Panc1 (cell line): ENCODE measurements at regions not wholly inside any gene's neighbourhood (a gene's known extent, or its start where the extent isn't known, plus 50 kb on each side); places are given as distances from the start of the nearest gene placed in this dataset.

Experiments used
- ATAC-seq: fragments of 200-7000 bp; cut with Tn5 transposase; 2 replicates; pipeline ENCODE4 v1.9.1; 2020; ENCODE audit warnings: mild to moderate bottlenecking, moderate library complexity
- BruUV-seq: library from RNA; stranded (reverse); fragments of 400-500 nt; replicated peaks from 2 replicates; lab custom pipeline; 2021; lab: Mats Ljungman, UMichigan
- CTCF ChIA-PET: fragments of 300-600 bp; sonication (Branson Sonifier 250); formaldehyde crosslinking; loops from one replicate; lab custom pipeline; 2022; ENCODE audit warnings: antibody characterized with exemption; lab: Charles Lee
- POLR2A ChIA-PET: fragments of 300-600 bp; sonication (Branson Sonifier 250); formaldehyde crosslinking; loops from one replicate; lab custom pipeline; 2022; ENCODE audit warnings: antibody characterized with exemption; lab: Charles Lee
- DNase-seq: peaks from one replicate; pipeline ENCODE4 v3.0.0-alpha.2; 2010; ENCODE audit warnings: low read depth, low spot score
- H3K27ac ChIP-seq: 2 replicates; pipeline ENCODE4 v1.5.1; 2011; ENCODE audit warnings: mild to moderate bottlenecking, low read length, inconsistent platforms
- H3K27me3 ChIP-seq: fragments of 200-500 bp; sonication (Bioruptor generic); 2 replicates; pipeline ENCODE4 v1.6.0; 2014; ENCODE audit warnings: low read length, inconsistent platforms; ENCODE audit not compliant: control insufficient read depth, insufficient read depth
- H3K36me3 ChIP-seq: fragments of 200-500 bp; sonication (Bioruptor generic); 2 replicates; pipeline ENCODE4 v1.5.1; 2014; ENCODE audit warnings: inconsistent platforms, mild to moderate bottlenecking, low read length, moderate library complexity; ENCODE audit not compliant: control insufficient read depth, insufficient read depth
- H3K4me1 ChIP-seq: 2 replicates; pipeline ENCODE4 v1.5.1; 2011; ENCODE audit warnings: inconsistent platforms, mild to moderate bottlenecking, low read length, moderate library complexity; ENCODE audit not compliant: control insufficient read depth, insufficient read depth
- H3K4me3 ChIP-seq, 2 experiments: 2 replicates each; pipeline ENCODE4 v1.5.1; 2011 to 2012; ENCODE audit warnings: low read depth in 2 of 2, low read length in 2 of 2, mild to moderate bottlenecking in 2 of 2, inconsistent platforms in 1 of 2, moderate library complexity in 1 of 2
- H3K9me3 ChIP-seq: fragments of 200-500 bp; sonication (Bioruptor generic); 2 replicates; pipeline ENCODE4 v1.5.1; 2014; ENCODE audit warnings: low read depth, mild to moderate bottlenecking, inconsistent platforms, low read length, moderate library complexity; ENCODE audit not compliant: control insufficient read depth, insufficient read depth
- CTCF ChIP-seq: fragments of 450-650 bp; IDR thresholded peaks from 2 replicates; pipeline ENCODE4 v1.5.1; 2017; ENCODE audit warnings: mild to moderate bottlenecking
- POLR2AphosphoS5 ChIP-seq: IDR thresholded peaks from 2 replicates; pipeline ENCODE4 v1.6.1; 2012; ENCODE audit warnings: mild to moderate bottlenecking, low read depth, low read length, moderate library complexity
- REST ChIP-seq, 2 experiments: IDR thresholded peaks; 2 replicates each; pipeline ENCODE4 v1.6.1; 2011 to 2012; ENCODE audit warnings: low read depth in 2 of 2, control low read depth in 1 of 2, low read length in 1 of 2, mild to moderate bottlenecking in 1 of 2, moderate library complexity in 1 of 2; ENCODE audit not compliant: insufficient read depth in 1 of 2
- SIN3A ChIP-seq: IDR thresholded peaks from 2 replicates; pipeline ENCODE4 v1.6.1; 2012; ENCODE audit warnings: low read depth, mild to moderate bottlenecking, low read length, moderate library complexity, borderline replicate concordance; ENCODE audit not compliant: insufficient read depth
- TCF7L2 ChIP-seq: IDR thresholded peaks from 2 replicates; pipeline ENCODE4 v1.6.1; 2011; ENCODE audit warnings: mild to moderate bottlenecking, low read depth, low read length, inconsistent platforms
- in situ Hi-C: cut with HindIII; loops from 2 replicates; pipeline ENCODE4 v1.10.0; 2016; ENCODE audit warnings: low sequenced_read_pairs, low pct_unique_long_range_greater_than_20kb
- intact Hi-C: fragments of 100-400 bp; cut with micrococcal nuclease; formaldehyde crosslinking; loops from one replicate; pipeline ENCODE4 v1.10.0; 2022; ENCODE audit not compliant: unreplicated experiment

DNA sequence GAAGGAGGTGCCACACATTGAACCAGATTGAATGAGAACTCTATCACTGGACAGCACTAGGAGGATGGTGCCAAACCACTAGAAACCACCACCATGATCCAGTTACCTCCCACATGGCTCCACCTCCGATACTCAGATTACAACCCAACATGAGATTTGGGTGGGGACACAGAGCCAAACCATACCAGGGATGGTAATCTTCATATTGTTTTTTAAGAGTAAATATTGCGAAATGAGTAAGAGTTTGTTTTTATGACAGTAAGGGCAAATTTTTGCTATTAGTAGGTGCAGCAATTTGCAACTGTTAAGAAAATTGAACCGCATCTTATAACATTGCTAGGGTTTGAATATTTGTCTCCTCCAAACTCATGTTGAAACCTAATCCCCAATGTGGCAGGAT is 891.5 kb downstream of the NLGN4X start:
- no TSS peak for BruUV-seq
- POLR2A ChIA-PET = no interaction called here
- H3K27ac ChIP-seq = no peak overlapping the region
- H3K27me3 ChIP-seq = no peaks in the 10 kb centered on the region
- in situ Hi-C loops (no loop called here), intact Hi-C loops (no loop called here)
- DNase-seq (no peak), ATAC-seq (no peak)
- H3K4me3 ChIP-seq = no peak overlapping the region
- no peaks in the 10 kb centered on the region for H3K4me1 ChIP-seq
- CTCF ChIA-PET = no interaction called here
- H3K36me3 ChIP-seq = no peaks in the 10 kb centered on the region
- TF ChIP-seq POLR2AphosphoS5 = no peak
- no peak for TF ChIP-seq REST (IDR thresholded peaks at IDR 0.05; ENCODE audit: insufficient read depth in 1 of 2, low read depth in 2 of 2, low read length in 1 of 2)
- no peak for TF ChIP-seq SIN3A
- TF ChIP-seq CTCF = no peak
- no peak for TF ChIP-seq TCF7L2
- no peaks in the 10 kb centered on the region for H3K9me3 ChIP-seq

DNA sequence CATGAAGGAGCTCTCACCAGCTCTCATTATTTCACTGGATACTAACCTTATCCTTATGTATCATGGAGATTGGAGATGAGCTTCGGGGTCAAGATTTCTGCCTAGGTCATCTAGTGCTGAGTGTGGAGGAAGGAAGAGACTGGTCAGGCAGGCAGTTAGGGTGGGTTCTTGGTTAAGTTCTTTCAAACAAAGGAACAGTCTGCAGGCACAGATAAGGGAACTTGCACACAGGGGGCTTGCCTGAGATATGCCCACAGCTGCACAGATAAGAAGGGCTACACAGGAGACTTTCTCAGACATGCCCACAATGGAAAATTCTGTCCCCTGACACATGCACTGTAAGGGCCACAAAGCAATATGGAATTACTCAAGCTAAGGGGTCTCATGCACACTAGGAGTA is 904.1 kb downstream of the NLGN4X start:
- Histone ChIP-seq H3K27ac (no peak overlapping the region), H3K9me3 (no peaks in the 10 kb centered on the region), H3K27me3 (no peaks in the 10 kb centered on the region), H3K36me3 (no peaks in the 10 kb centered on the region), H3K4me1 (no peaks in the 10 kb centered on the region), H3K4me3 (no peak overlapping the region)
- ATAC-seq = no peak
- TF ChIP-seq TCF7L2 (no peak), REST (IDR thresholded peaks at IDR 0.05; ENCODE audit: insufficient read depth in 1 of 2, low read depth in 2 of 2, low read length in 1 of 2) (no peak), SIN3A (no peak), CTCF (no peak)
- ChIA-PET CTCF (no interaction called here), POLR2A (no interaction called here)
- BruUV-seq = no TSS peak
- in situ Hi-C loops (no loop called here), intact Hi-C loops (no loop called here)
- DNase-seq = no peak
